Thyroid gland (tissue), 4 donors: ENCODE measurements at regions not wholly inside any gene's neighbourhood (a gene's known extent, or its start where the extent isn't known, plus 50 kb on each side); places are given as distances from the start of the nearest gene placed in this dataset.

Source experiments
- CTCF ChIP-seq, 6 experiments: fragments of 200-600 bp in 3 of 6; fragments of 450-650 bp in 3 of 6; sonication (generic) in 3 of 6; IDR thresholded peaks; one replicate each; pipeline ENCODE4 v1.5.1; 2016 to 2019; ENCODE audit warnings: antibody characterized with exemption in 6 of 6, mild to moderate bottlenecking in 2 of 6, inconsistent platforms in 1 of 6, moderate library complexity in 1 of 6
- POLR2A ChIP-seq, 2 donors: fragments of 450-650 bp; IDR thresholded peaks; one replicate each; pipeline ENCODE4 v1.6.1; 2017; ENCODE audit warnings: antibody characterized with exemption in 2 of 2, mild to moderate bottlenecking in 2 of 2, moderate library complexity in 1 of 2

- TF ChIP-seq CTCF (IDR thresholded peaks at IDR 0.05) (no peak), POLR2A (IDR thresholded peaks at IDR 0.05) (no peak)
Observed at GRCh38 chr6:40907198-40907701, 131.8 kb downstream of the UNC5CL start.
